ENCODE measurements at regions not wholly inside any gene's neighbourhood (a gene's known extent, or its start where the extent isn't known, plus 50 kb on each side); places are given as distances from the start of the nearest gene placed in this dataset.

DNA sequence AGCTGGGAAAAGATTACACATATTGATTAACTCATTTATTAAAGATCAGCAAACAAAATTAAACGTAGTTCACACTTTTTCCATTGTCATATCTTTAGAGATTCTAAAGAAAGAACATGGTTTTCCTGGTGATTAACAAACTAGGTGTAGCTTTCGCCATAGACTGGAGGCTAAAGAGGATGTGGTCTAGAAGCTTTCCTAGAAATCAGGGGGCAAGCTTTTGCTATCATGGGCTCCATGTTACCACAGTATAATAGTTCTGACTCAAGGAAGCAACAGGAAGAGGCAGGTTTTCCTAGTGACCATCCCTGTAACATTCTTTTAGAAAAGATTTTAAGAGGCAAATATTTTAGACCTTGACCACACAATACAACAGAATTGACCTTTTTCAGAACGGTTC lies 232.7 kb downstream of the METTL4 start:
- DNase-seq, result no peak

DNA sequence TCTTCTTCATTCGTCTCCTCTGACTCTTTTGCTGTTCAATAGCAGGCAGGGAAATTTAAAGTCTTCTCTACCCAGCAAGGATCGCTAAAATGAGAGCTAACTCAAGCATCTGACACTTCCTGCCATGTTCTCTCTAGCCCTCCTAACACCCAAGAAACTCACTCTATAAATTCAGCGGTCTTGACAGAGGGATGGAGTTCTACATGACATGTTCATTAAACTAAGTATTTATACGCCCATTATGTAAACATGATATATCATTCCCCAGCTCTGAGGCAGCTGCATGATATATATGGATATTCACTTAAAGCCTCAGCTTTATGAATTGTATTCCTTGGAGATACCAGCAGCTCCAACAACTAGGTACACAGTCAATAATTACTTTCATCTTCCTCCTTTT lies 231.0 kb downstream of the METTL4 start:
- no peak for DNase-seq

- DNase-seq, result no peak
Observed at GRCh38 chr18:2348003-2348402, 223.3 kb downstream of the METTL4 start.

DNA sequence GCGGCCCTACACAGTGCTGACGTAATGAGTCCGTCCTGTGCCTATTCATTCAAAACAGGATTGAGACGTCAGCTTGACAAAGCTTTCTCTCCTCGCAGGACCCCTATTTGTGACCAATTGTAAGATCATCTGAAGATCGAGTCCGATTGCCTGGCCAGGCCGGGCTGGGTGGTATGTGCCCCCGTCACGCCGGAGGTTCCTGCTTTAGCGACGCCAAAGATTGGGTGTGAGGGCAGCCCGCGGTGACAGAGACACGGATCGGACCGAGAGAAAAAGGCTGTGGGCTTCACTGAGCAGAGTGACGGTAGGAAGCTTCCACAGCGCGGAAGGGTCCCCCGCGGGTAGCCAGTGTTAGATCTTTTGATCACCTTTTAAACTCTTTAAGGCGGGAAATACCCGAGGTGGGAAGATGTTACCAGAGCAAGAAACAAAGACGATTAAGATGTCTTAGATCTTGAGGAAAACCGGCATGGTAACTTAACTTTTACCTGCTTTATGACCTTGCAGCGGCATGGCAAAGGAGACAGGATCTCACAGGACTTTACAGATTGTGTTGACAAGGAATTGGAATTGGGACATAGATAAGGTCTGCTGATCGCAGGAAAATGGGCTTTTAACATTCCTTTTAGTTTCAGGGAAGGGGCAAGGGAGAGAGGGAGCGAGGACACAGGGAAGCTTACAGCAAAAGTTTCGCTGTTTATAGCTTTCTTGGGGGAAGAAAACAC lies 220.0 kb downstream of the METTL4 start:
- DNase-seq, result no peak

GRCh38 chr18:2354292-2354691 lies 217.0 kb downstream of the METTL4 start:
- DNase-seq, result no peak

GRCh38 chr18:2356906-2357305 lies 214.4 kb downstream of the METTL4 start:
- no peak for DNase-seq

DNA sequence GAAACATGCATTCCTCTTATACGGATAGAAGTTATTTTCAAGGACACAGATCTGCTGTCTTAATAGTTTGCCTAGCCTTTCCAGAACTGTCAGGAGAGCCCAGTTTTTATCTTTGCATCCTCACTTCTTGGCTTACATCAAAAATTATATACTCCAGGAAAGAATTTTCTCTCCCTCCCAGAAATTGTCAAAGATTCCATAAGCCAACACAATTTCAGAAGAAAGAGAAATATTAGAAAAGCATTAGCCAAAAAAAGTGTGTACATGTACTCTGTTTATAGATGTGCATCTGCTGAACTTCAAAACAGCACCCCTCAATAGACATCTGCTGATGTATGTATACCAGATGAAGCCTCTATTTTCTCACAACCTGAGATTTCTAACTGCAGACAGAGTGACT lies 210.4 kb downstream of the METTL4 start:
- no peak for DNase-seq

DNA sequence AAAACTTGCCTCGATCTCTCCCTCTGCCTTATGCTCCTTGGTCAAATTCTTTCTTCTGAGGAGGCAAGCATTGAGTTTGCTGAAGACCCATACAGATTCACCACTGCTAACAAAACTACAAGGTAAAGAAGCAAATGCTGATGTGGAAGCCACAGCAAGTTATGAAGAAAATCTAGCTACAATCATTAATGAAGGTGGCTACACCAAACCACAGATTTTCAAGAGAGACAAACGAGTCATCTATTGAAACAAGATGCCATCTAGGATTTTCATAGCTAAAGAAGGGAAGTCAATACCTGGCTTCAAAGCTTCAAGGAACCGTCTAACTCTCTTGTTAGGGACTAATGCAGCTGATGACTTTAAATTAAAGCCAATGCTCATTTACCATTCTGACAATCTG lies 203.2 kb downstream of the METTL4 start:
- no peak for DNase-seq

- no peak for DNase-seq
Observed at GRCh38 chr18:2376707-2377106, 194.6 kb downstream of the METTL4 start.

DNA sequence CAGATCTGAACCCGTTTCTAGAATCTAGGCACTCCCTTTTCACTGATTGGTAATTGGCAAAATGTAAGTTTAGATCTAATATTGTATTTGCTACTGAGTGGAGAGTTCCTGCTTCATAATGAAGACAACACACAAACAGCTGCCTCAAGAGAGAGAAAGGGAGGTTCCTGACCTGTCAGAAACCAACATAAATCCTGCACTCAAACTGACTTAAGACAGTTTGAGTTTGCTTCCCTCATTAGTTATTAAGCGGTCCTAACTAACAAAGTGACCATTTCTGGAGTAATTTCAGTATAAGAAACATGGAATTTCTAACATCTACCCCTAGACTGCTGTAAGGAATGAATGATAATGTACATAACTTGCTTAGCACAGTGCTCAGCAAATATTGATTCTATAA lies 191.2 kb downstream of the METTL4 start:
- DNase-seq, result no peak

DNA sequence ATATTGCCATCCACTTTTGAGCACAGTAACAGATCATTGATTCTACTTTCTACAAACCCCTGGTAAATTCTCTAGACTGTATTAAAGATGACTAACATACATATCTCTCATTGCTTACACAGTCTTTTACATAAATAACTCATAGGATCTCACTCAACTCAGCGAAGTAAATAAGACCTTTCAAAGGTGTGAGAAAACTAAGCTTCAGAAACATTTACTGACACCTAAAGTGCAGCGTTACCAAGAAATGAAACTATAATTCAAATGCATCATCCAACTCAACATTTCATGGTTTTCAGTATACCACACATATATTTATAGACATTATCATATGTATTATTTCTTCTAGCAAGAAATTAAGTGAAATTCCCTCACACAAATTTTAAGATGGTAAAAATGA lies 189.8 kb downstream of the METTL4 start:
- no peak for DNase-seq

DNA sequence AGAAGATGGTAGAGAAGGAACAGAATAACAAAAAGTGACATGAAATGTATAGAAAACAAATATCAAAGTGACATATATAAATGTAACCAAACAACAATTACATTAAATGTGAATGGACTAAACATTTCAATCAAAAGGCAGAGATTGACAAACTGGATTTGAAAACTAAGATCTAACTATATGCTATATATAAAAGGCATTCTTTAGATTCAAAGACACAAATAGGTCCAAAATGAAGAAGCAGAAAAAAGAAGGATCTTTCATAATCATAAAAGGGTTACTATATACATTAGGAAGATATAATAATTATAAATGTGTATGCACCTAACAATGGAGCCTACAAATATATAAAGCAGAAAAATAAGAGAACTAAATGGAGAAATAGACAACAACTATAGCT lies 183.7 kb downstream of the METTL4 start:
- no peak for DNase-seq

GRCh38 chr18:2390158-2390557 lies 181.1 kb downstream of the METTL4 start:
- no peak for DNase-seq

- no peak for DNase-seq
Observed at GRCh38 chr18:2391470-2391869, 179.8 kb downstream of the METTL4 start.

DNA sequence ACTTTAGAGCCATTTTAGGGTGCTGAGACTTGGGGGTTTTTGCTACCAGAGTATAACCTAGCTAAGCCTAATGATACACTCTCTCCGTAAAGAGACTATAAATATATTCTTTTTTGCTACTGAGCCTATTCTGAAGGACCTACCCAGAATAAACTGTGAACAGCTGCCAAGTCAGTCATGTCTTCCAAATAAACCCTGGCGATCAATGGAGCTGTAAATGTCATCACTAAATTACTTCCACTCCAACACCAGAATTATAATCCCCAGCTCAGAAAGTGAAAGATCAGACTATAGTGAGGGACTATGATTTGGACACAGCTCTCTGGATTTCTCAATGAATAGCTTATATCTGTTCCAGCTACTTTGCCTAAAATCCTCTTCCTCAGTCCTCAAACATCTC lies 178.9 kb downstream of the METTL4 start:
- DNase-seq, result no peak

- no peak for DNase-seq
Observed at GRCh38 chr18:2394684-2395083, 176.6 kb downstream of the METTL4 start.

GRCh38 chr18:2395427-2396161 lies 175.7 kb downstream of the METTL4 start:
- no peak for DNase-seq

DNA sequence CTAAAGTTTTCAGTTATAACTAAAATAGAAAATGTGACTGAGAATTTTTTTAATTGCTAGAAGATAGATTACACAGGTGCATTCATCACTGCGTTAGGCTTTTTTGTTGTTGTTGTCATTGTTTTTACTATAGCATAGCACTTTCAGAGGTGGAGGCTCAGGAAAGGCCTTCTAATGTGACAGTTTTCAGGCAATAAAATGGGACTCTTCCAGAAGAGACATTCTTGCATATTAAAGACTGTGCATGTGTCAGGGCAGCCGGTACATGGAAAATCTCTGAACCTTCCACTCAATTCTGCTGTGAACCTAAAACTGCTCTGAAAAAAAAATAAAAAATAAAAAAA lies 175.2 kb downstream of the METTL4 start:
- no peak for DNase-seq

DNA sequence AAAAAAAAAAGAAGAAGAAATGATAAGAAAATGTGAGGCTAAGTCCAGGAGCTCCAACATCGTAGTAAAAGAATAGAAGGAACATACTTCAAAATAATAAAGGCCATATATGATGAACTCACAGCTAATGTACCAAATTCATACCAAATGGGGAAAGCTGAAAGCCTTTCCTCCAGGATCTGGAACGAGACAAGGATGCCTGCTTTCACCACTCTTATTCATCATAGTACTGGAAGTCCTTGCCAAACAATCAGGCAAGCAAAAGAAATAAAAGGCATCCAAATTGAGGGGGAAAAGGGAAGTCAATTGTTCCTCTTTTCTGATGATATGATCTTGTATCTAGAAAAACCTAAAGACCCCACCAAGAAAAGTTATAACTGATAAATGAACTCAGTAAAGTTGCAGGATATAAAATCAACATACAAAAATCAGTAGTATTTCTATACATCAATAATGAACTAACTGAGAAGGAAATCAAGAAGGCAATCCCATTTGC lies 170.6 kb downstream of the METTL4 start:
- no peak for DNase-seq

DNA sequence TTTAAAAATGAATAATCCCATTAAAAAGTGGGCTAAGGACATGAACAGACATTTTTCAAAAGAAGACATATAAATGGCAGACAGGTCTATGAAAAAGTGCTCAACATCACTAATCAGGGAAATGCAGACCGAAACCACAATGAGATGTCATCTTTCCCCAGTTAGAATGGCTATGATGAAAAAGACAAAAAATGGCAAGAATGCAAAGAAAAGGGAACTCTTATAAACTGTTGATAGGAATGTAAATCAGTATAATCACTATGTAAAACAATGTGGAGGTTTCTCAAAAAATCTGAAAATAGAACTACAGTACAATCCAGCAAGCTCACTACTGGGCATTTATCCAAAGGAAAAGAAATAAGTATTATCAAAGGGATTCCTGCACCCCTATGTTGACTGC lies 169.2 kb downstream of the METTL4 start:
- DNase-seq, result no peak

GRCh38 chr18:2406544-2406943 lies 164.8 kb downstream of the METTL4 start:
- DNase-seq, result no peak

GRCh38 chr18:2407961-2408360 lies 163.3 kb downstream of the METTL4 start:
- no peak for DNase-seq

GRCh38 chr18:2409906-2410305 lies 161.4 kb downstream of the METTL4 start:
- DNase-seq, result no peak

DNA sequence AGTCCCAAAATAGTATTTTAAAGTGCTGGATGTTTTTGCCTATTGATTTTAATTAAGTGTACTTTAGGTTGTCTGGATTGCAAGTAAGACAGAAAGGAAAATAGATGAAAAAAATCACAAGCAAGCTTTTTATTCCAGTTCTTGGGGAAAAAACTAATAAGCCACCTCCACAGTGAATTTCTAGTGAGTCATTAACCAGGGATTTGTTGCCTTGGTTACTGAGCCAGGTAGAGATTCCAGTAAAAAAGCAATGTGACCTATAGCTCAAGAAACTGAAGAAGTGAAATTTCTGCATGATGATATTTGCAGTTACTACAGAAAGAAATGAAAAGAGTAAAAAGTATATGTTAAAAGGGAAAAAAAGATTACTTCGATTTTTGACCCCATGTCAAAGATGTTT lies 160.6 kb downstream of the METTL4 start:
- DNase-seq, result no peak

Measured in activated effector memory CD4-positive, alpha-beta T cell treated with Interleukin-2 at 50 U/mL for 16 hours (primary cell).